ENCODE measurements at regions not wholly inside any gene's neighbourhood (a gene's known extent, or its start where the extent isn't known, plus 50 kb on each side); places are given as distances from the start of the nearest gene placed in this dataset.

GRCh38 chr1:181150273-181150672, 61.8 kb downstream of the IER5 start:
- no peaks in the 10 kb centered on the region for H3K36me3 ChIP-seq (replicated peaks)
- DNase-seq: no peak
- no peak overlapping the region for H3K27ac ChIP-seq
- H3K27me3 ChIP-seq (replicated peaks): no peaks in the 10 kb centered on the region
- in situ Hi-C loops (cut with HindIII; ENCODE audit: low pct_ligation_motif_present, low sequenced_read_pairs): loop anchor here (25.0 kb wide), 2 partner anchors 263 to 638 kb away; partner anchors contain the start of gene ACBD6
- H3K4me3 ChIP-seq (ENCODE audit: low read depth, low read length): no peak overlapping the region
- TF ChIP-seq CTCF (IDR thresholded peaks at IDR 0.05; ENCODE audit: low read depth, low read length, missing control alignments): no peak

GRCh38 chr1:181150842-181151241, 62.3 kb downstream of the IER5 start:
- no peaks in the 10 kb centered on the region for H3K36me3 ChIP-seq (replicated peaks)
- H3K27me3 ChIP-seq (replicated peaks): no peaks in the 10 kb centered on the region
- H3K4me3 ChIP-seq (ENCODE audit: low read depth, low read length): no peak overlapping the region
- no peak for TF ChIP-seq CTCF (IDR thresholded peaks at IDR 0.05; ENCODE audit: low read depth, low read length, missing control alignments)
- no peak for DNase-seq
- H3K27ac ChIP-seq: no peak overlapping the region
- in situ Hi-C loops (cut with HindIII; ENCODE audit: low pct_ligation_motif_present, low sequenced_read_pairs): loop anchor here (25.0 kb wide), 2 partner anchors 264 to 639 kb away; partner anchors contain the start of gene ACBD6

- in situ Hi-C loops (cut with HindIII; ENCODE audit: low pct_ligation_motif_present, low sequenced_read_pairs): loop anchor here (25.0 kb wide), 2 partner anchors 264 to 639 kb away; partner anchors contain the start of gene ACBD6
- H3K4me3 ChIP-seq (ENCODE audit: low read depth, low read length): no peak overlapping the region
- H3K36me3 ChIP-seq (replicated peaks): no peaks in the 10 kb centered on the region
- no peak for TF ChIP-seq CTCF (IDR thresholded peaks at IDR 0.05; ENCODE audit: low read depth, low read length, missing control alignments)
- H3K27me3 ChIP-seq (replicated peaks): no peaks in the 10 kb centered on the region
- DNase-seq: no peak
- H3K27ac ChIP-seq: no peak overlapping the region
These were observed 63.2 kb downstream of the IER5 start for GRCh38 chr1:181151378-181152326.

GRCh38 chr1:181152892-181153633, 64.6 kb downstream of the IER5 start:
- in situ Hi-C loops (cut with HindIII; ENCODE audit: low pct_ligation_motif_present, low sequenced_read_pairs): loop anchor here (25.0 kb wide), 2 partner anchors 266 to 641 kb away; partner anchors contain the start of gene ACBD6
- no peaks in the 10 kb centered on the region for H3K27me3 ChIP-seq (replicated peaks)
- H3K4me3 ChIP-seq (ENCODE audit: low read depth, low read length): no peak overlapping the region
- peak overlapping the region; percentile 31 for H3K27ac ChIP-seq
- TF ChIP-seq CTCF (IDR thresholded peaks at IDR 0.05; ENCODE audit: low read depth, low read length, missing control alignments): peak; percentile 63
- H3K36me3 ChIP-seq (replicated peaks): no peaks in the 10 kb centered on the region
- peak; percentile 92 for DNase-seq

GRCh38 chr1:181153634-181153961, 65.1 kb downstream of the IER5 start:
- in situ Hi-C loops (cut with HindIII; ENCODE audit: low pct_ligation_motif_present, low sequenced_read_pairs): loop anchor here (25.0 kb wide), 2 partner anchors 266 to 641 kb away; partner anchors contain the start of gene ACBD6
- Histone ChIP-seq H3K4me3 (ENCODE audit: low read depth, low read length) (no peak overlapping the region), H3K36me3 (replicated peaks) (no peaks in the 10 kb centered on the region), H3K27me3 (replicated peaks) (no peaks in the 10 kb centered on the region), H3K27ac (no peak overlapping the region)
- no peak for TF ChIP-seq CTCF (IDR thresholded peaks at IDR 0.05; ENCODE audit: low read depth, low read length, missing control alignments)
- DNase-seq: no peak

Measured in brain microvascular endothelial cell (primary cell).